HPDE6-E6E7 (cell line): ENCODE measurements at regions not wholly inside any gene's neighbourhood (a gene's known extent, or its start where the extent isn't known, plus 50 kb on each side); places are given as distances from the start of the nearest gene placed in this dataset.

Experiments
- DNase-seq: peaks from one replicate; pipeline ENCODE4 v3.0.0; 2011; ENCODE audit warnings: missing footprints; ENCODE audit errors: extremely low spot score

DNA sequence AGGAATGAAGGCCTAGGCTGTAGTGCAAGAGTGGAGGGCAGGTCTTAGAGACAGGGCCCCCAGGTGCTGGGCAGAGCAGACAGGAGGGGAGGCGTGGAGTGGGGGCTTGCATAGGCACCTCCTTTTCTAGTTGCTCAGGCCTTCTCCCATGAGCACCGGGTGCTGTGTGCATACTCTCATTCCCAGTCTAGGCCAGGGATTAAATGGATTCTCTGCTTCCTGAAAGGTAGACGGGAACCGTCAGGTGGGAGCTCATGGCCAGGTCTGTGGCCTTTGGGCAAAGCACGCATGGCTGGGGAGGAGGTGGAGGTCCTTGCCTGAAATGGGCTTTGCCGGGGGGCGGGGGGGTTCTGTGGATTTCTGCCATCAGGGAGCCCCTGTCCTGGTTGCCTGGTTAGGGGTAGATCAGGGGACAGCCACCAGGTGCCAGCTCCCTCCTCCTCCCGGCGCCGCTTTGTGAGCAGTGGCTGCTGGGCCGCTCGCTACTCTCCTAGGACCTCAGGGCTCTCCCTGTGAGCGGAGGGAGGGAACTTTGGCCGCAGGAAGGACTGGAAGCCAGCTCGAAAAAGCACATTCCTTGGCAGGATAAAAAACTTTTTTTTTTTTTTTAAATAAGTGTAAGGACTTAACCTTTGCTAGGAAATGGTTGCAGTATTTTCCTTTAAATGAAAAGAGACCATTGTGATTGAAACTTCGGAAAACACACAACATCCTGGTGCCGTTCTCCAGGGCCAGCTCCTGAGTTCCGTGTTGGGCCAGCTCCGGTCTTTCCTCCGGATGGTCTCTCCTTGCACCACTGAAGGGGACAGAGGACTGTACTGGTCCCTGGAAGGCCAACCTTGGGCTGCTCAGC is 82.8 kb upstream of the HAAO start:
- no peak for DNase-seq

- DNase-seq = no peak
Measured at GRCh38 chr2:42872721-42873120, 80.3 kb upstream of the HAAO start.

- no peak for DNase-seq
Measured at GRCh38 chr2:42871372-42871771, 79.0 kb upstream of the HAAO start.

GRCh38 chr2:42868874-42869273 is 76.5 kb upstream of the HAAO start:
- DNase-seq = no peak

- DNase-seq = no peak
Measured at GRCh38 chr2:42868096-42868495, 75.7 kb upstream of the HAAO start.

DNA sequence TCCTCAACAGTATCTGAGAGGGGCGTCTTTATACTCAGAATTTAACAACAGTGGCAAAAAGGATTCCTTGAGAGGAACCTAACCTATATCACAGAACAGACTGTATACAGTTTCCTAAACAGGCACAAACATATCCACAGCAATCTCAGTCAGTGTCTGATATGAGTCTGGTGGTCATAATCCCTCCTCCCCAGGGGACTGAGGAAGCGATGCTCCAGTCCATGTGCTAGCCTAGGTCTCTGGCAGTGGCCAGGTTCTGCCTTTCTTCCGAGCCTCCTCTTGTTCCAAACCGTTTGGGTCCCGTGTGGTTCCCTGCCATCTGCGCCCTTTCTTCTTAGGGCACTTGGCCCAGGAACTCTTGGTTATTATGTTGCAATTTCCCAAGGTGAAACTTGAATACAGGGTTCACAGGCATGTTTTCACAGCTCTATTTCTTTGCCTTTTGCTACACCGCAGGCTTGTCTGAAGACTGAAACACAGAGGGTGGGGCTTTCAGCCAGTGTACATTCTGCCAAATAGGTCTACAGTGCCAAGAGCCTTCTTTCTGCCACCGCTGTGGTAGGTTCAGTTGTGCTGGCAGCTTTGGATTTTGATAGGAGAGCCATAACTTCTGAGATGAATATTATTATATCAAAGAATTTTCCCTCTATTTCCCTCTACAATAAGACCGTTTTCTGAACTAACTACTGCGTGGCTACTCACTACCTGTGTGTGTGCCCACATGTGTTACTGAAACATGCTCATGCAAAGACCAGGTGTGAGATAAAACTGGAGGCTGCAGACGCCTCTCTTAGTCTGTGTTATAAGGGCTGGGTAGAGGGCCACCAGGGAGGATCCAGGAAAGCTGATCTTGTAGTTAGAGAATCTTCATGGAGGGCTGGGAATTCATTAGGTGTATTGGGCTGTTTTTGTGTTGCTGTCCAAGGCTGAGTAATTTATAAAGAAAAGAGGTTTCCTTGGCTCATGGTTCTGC is 75.0 kb upstream of the HAAO start:
- DNase-seq = no peak

GRCh38 chr2:42865884-42866881 is 73.8 kb upstream of the HAAO start:
- no peak for DNase-seq

DNA sequence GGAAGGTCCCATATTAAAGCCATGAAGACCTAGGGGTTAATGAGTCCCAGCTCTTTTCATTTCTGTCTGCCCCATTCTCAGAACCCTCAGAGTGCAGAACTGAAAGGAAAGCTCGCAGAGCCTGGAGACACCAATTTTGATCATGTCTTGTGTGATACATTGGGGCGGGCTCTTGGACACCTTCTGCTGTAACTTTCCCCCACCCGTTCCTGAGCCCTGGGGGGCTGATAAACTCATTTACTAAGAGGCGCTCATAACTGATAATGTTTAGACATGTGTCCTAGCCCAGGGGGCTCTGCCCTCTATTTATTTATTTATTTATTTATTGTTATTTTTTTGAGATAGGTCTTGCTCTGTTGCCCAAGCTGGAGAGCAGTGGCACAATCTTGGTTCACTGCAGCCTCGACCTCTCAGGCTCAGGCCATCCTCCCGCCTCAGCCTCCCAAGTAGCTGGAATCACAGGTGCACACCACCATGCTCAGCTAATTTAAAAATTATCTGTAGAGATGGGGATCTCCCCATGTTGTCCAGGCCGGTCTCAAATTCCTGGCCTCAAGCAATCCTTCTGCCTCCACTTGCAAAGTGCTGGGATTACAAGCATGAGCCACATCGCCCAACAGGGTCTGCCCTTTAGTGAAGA is 72.4 kb upstream of the HAAO start:
- no peak for DNase-seq

DNA sequence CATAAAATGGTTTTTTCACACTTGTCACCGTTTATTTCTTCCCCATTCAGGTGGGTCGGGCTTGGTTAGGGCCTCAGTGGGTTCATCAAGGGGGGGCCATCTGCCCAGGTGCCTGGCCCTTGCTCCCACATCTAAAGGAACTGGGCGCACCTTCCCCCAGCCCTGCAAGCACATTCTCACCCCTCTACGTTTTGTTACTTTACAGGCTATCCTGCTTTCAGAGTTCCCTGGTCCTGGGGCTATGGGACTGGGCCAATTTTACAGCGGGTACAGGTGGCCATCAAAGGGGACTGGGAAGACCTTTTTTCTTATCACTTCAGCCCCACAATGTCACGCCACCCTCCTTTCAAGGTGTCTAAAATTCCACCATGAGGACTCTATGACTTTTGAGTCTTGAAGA is 71.8 kb upstream of the HAAO start:
- DNase-seq = no peak

GRCh38 chr2:42863751-42864150 is 71.4 kb upstream of the HAAO start:
- DNase-seq = no peak

GRCh38 chr2:42863320-42863719 is 70.9 kb upstream of the HAAO start:
- no peak for DNase-seq

DNA sequence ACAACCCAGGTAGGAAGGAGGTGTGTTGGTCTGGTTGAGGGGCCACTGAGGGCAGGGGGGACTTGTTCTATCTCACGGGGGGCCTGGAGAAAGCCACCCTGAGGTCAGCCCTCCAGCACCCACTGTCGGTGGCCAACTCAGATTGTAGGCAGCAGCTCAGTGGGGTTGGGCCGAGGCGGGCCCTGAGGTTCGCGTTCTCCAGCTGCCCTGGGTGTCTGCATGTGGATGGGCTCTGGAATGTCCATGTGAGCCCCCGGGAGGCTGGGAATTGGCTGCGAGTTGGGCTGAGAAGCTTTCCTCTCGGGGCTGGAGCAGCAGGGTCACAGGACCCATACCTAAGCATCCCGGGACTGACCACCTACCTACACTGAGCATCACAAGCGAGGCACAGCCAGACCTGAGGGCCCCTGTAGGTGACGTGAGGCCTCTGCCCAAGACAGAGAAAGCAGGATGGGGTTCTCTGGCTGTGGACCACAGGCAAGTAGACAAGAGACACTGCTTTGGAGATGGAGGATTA is 70.3 kb upstream of the HAAO start:
- DNase-seq = no peak

GRCh38 chr2:42861321-42861720 is 68.9 kb upstream of the HAAO start:
- DNase-seq = no peak

DNA sequence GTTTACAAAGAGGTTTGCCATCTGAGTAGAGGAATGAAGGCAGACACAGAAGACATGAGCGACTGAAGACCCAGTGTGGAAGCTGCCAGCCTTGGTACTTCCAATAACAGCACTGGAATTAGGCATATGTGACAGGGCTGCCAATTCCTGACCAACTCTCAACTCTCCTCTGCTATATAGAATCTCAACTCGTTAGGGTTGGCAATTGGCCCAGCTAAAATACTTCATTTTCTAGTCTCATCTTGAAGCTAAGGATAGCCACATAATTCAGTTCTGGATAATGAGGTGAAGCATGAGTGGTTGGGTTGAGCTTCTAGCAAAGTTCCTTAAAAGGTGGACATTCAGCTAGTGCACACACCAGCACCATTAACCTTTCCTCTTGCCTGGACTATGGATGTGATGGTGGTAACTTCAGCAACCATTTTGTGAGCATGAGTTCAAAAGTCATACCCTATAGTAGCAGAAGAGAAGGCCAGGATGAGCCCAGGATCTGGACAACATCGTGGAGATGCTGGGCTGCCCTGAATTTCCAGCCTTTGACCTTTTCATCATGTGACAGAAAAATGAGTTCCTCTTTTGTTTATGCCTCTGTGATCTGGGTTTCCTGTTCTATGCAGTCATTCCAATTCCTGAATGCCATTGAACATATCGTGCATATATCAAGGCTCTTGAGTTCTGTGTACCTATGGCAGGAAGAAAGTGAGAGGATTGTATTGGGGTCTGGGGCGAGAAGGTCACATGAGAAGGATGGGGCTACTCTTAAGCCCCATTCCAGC is 68.1 kb upstream of the HAAO start:
- no peak for DNase-seq

GRCh38 chr2:42859791-42860190 is 67.4 kb upstream of the HAAO start:
- DNase-seq = no peak

DNA sequence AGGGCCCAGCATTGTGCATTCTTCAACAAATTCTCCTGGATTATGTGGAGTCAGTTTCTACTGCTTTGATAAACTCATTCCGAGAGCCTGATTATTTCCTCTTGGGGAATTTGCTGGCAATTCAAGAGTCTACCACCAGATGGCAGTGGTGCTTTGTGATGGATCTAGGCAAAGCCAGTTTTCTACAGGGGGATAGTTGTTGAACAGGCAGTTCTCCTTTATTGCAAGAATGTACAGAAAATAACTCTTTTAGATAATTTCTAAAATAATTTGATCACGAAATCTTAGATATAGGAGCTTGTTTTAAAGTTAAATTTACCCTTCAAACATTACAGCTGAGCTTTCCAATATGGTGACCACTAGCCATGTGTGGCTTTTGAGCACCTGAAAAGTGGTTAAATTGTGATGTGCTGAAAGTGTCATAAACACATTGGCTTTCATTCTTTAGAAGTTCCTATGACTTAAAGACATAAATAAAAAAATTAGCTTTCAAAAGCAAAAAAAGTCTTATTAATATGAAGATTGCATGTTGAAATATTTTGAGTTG is 66.7 kb upstream of the HAAO start:
- DNase-seq = peak; percentile 31

GRCh38 chr2:42858140-42859005 is 66.0 kb upstream of the HAAO start:
- no peak for DNase-seq

DNA sequence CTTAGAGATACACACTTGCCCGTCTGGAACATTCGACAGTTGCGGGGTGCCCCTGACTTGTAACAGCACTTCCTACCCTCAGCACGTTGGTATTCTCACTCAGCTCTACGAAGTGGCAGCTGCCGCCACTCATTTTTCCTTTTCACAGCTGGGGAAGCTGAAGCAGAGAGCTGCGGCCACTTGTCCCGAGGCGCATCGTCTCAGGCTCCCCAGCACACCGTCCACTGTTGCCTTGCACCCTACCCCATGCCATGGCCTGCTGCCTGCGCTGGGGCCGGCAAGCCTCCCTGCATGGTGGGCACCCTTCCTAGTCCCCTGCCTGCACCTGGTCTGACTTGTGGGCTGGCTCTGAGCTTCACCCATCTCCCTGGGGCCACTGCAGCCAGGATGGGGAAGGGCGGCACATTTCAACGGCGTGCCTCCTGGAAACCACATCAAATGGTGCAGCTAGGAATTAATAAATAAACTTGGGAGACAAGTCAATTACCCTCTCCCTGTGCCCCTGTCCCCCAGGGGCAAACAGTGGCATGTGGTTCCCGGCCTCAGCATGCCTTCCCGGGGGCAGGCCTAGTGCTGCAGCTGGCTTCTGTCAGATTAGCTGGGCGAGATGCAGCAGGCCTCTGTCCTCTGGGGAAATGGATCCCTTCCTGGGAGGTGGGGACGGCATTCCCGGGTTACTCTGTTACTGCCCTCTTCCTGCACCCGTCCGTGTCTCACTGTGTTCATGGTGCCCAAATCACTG is 64.7 kb upstream of the HAAO start:
- DNase-seq = no peak
